ENCODE measurements at regions not wholly inside any gene's neighbourhood (a gene's known extent, or its start where the extent isn't known, plus 50 kb on each side); places are given as distances from the start of the nearest gene placed in this dataset.
"Not testable (repeated sequence)": the region's sequence is repeated elsewhere in the genome, so short reads cannot be mapped to it uniquely, and the experiment has no call there.

DNA sequence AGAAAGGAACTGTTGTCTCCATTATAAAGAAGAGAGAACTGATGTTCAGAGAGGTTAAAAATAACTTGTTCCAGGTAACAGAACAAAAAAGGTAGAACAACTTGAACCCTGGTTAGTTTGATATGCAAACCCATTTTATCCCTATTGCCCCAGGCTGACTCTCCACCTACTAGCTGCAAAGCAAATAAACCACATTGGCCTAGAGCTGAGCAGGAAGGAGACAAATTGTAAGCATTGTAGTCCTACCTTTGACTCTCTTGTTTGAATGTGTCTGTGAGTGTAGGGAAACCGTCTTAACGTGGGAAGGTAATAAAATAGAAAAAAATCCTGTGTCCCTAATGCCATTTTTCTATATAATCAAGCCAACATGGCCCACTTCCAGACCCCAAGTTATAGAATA, 126.4 kb downstream of the CCER1 start:
- peak; percentile 51 for DNase-seq

DNA sequence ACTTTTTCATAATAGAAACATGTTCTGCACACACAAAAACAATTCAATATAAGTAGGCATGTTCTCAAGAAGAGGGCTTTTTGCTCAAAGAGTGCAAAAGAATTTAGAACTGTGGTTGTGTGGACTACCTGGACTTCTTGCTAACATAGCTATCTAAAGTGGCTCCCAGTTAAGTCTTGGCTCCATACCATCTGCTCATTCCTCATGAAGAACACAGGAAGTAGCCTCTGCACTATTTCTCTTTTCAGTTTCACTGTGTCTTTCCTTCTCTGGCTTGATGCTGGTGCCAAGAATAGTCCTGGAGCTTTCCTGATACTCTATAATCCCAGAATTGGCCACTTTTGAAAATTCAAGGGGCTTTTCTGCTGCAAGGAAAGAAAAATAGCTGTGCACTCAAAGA, 127.4 kb downstream of the CCER1 start:
- DNase-seq, result no peak

DNA sequence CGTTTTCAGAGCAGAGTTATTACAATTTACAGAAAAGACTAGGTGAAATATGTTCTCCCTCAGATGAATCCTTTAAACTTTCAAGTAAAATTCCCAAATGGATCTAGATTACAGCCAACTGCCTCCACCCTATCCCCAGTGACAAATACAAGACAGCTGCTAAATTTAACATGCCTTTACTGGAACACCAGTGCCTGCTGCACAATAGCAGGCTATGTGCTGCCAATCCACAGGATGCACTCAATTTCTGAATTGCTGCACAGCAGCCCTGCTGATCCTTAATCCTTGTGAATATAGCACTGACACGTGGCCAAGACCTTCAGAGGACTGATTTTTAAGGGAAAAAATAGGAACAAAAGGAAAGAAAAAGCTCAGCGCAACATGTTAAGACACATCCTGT, 128.9 kb downstream of the CCER1 start:
- DNase-seq, result no peak

DNA sequence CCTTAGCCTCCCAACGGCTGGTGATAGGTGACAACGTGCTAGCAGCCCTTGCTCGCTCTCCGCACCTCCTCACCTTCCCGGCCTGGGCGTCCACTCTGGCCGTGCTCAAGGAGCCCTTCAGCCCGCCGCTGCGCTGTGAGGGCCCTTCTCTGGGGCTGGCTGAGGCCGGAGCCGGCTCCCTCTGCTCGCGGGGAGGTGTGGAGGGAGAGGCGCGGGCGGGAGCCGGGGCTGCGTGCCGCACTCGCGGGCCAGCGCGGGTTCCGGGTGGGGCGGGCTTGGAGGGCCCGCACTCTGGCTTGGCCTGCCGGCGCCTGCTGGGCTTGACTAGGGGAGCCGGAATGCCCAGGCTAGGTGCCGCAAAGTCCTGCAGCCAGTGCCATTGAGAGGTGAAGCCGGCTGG, 131.1 kb downstream of the CCER1 start:
- DNase-seq, result no peak

DNA sequence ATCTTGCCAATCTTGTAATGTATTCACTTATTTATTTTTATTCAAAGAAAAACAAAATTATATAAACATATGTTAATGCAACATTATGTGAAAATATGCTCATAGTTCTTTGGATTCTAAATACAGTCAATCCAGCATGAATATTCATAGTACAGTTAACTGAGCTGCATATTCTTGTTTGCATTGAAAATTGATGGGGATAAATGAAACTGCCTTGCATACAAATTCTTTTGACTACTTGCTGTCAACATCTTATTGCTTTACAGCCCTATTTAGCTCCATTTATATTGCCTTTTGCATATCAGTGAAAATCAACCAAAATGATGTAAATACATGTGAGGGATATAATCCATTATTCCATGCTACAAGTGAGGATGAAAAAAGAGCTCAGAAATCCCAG, 135.3 kb downstream of the CCER1 start:
- no peak for DNase-seq

DNA sequence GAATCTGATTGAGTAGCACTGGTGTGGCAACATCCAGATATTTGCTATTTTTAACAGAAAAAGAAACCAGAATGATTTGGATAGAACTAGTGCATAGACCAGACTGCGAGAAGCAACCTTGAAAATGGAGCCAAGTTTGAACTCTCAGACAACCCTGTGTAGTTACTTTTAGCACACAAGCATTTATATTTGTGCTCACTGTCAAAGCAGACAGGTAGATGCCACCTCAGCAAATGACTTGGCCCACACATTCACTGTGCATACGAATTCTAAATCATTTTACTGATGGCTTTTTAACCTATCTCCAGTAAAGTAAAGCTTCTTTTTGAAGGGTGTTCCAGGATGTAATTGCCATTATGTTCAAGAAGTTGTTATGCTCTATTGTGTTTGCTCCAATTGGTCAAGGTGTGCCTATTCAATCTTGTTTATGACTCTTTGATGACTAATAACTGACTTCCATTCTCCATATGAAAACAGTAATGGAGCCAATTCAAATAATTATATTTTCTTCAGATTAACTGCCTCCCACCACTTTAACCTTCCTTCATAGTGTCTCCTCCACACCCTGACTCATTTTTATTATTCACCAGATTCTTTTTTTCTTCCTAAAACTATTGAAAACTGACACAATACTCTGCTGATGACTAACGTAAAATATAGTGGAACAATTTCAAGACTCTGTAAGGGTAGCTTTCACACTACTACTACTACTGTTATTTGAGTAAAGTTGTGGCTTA, 138.5 kb downstream of the CCER1 start:
- DNase-seq, result no peak

DNA sequence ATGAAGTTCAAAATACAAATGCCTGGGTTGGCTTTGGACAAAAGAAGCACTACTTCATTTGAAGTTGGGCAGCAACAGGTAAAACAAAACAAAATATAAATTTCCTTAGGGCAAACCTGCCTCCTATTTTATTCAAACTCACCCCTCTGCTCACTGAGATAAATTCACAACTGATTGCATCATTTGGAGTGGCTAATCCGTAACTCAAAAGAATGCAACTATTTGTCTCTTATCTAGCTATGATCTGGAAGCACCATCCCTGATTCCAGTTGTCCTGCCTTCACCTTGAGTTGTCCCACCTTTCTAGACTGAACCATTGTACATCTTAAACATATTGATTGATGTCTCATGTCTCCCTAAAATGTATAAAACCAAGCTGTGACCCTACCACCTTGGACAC, 145.0 kb downstream of the CCER1 start:
- no peak for DNase-seq

DNA sequence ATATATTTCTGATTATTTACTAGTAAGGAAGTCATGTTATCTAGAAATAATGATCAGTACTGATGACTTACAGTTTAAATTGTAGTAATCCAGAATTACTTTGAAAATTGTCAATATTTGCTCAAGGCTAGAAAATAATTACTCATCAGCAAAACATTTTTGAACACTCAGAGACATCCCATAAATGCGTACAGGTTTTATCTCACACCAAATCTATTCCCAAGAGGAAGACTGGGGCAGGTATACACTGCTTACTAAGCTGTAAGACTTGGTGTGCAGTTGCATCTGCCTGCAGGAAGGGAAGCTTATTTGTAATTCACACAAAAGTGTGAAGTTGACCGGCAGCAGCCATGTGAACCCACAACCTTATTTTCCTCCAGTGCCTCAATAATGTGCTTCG, 146.4 kb downstream of the CCER1 start:
- DNase-seq, result no peak

DNA sequence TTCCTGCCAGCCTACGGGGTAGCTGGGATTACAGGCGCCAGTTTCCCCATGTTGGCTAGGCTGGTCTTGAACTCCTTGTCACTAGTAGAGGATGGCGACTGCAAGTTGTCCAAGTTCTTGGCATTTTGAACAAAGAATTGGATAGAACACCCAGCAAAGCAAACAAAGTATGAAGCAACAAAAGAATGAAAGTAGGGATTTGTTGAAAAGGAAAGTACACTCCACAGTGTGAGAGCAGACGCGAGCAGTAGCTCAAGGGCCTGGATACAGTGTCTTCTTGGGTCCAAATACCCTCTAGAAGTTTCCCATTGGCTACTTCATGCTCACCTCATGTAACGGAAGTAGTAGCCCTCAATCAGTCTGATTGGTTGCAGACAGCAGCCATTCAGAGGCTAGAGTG, 152.2 kb downstream of the CCER1 start:
- DNase-seq, result no peak

DNA sequence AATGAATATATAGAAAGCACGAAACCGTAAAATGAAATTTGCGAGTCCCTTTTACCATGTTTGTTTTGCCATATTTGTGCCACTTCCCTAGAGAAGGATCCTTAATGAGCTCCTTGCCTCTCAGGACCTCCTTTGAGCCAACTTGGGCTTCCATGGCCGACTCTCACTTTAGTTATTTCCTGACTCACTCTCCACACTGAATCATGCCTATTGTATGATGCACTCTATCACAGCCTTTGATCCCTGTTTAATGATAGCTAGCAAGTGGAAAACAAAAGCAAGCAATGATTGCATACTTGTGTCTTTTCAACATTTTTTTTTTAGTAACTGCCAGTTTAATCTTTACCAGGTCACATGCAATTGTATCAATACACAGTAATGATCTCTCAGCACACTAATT, 153.2 kb downstream of the CCER1 start:
- DNase-seq, result no peak

DNA sequence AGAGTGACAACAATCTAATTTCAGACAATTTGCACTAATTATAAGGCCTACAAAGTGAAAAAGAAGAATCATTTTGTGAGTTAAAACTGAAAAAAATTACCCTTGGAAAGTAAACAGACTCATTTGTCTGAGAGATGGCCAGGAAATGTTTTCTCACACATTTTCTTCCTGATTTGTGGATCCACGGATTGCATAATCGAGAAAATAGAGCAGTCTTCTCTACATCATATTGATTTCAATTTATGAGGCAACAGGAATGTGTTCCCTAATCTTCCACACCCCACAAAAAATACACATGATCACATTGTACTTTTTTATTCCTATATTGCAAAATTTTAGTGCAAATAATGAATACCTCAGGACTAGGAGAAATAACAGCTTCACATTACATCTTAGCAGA, 160.8 kb downstream of the CCER1 start:
- no peak for DNase-seq

DNA sequence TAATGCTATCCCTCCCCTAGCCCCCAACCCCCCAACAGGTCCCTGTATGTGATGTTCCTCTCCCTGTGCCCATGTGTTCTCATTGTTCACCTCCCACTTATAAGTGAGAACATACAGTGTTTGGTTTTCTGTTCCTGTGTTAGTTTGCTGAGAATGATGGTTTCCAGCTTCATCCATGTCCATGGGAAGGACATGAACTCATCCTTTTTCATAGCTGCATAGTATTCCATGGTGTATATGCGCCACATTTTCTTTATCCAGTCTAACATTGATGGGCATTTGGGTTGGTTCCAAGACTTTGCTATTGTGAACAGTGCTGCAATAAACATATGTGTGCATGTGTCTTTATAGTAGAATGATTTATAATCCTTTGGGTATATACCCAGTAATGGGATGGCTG, 162.3 kb downstream of the CCER1 start:
- not testable (repeated sequence) for DNase-seq

DNA sequence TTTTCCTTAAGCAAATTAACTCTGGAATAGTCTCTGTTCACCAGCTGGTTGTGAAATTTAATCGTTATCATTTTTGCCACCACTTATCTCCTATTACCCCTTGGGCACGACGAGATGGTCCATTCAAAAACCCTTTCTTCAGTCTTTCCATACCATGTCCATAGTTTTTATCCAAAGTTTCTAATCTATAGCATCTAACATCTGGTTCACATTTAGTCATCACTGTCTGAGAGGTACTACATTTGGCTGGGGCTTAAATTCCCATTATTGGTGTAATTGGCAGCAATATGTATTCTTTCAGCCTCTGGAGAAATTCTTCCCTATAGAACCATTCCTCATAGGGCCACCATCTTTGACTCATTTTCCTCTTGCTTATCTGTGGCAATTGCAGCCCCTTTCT, 163.5 kb downstream of the CCER1 start:
- DNase-seq, result no peak

DNA sequence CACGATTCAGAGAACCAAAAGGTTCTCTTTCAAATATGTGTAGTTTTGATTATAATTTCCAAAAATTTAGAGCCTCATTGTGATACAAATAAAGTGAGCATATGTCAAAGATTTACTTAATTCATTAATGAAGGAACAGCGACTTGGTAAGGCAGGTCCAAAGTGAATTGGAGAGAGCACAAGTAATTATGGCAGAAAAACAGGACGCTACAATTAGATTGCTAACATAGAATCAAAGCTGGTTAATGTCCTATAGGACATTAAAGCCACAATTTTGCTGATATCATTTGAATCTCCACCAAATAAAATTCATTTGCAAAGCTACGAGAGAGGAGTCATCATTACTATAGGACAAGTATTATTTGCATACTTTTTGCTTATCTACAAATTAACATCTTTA, 164.2 kb downstream of the CCER1 start:
- DNase-seq, result no peak

DNA sequence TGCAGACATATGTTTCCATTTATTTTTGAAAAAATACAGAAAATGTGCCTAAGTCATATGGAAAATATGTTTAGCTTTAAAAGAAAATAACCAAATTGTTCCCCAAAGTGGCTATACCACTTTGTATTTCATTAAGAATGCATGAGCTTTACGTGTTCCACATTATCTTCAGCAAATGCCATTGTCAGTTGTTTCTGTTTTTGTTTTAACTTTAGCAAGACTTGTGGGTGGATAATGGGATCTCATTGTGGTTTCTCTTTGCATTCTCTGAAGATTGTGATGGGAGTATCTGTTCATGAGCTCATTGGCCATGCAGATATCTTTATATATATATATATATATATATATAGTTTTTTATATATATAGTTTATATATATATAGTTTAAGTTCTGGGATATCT, 181.5 kb downstream of the CCER1 start:
- DNase-seq, result no peak

DNA sequence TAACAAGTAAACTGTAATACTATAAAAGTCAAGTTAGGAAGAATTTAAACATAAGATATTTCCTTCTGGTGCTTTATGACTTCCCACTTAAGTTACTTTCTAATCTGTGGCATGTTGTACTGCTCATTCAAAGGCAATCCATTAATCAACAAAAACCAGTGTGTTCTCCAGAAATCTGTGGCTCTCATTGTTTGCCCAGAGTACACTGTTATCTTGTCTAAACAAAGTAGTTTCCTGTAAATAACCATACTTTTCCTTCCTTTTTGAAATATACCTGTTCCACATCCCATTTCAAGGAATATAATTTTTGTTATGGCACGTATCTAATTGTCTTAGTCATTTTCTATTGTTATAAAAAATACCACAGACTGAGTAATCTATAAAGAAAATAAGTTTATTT, 184.1 kb downstream of the CCER1 start:
- no peak for DNase-seq

DNA sequence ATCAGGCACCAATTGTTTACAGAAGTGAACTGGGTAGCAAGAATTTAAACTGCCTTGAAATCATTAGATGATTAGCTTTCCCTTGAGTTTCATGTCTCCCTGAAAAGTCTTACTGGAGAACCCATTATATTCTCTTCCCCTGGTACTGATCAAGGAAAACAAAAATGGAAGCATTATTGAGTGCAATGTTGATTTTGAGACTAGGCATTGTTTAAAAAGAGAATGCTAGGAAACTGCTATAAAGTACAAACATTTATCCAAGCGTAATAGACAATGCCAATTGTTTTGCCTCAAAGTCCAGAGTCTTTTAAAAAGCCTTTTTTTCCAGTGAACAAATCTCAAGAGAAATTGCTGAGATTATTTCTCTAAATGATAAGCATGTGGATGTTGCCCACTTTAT, 197.0 kb downstream of the CCER1 start:
- no peak for DNase-seq

DNA sequence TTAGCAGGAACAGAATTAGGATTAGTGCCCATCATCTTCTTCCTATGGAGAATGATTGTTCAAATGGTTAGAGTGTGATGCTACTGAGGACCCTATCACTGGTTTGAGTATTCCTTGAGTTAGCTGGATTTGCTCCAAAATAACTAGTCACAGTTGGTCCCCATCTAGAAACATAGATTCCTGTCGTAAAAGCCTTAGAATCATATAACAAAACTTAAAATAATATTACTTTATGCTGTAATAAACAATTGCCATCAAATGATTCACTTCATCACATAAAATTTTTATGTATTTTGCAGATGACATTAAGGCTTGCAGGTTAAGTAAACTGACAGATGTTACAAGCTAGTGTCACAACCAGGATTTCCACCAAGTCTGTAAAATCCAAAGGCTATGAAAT, 209.8 kb downstream of the CCER1 start:
- no peak for DNase-seq

DNA sequence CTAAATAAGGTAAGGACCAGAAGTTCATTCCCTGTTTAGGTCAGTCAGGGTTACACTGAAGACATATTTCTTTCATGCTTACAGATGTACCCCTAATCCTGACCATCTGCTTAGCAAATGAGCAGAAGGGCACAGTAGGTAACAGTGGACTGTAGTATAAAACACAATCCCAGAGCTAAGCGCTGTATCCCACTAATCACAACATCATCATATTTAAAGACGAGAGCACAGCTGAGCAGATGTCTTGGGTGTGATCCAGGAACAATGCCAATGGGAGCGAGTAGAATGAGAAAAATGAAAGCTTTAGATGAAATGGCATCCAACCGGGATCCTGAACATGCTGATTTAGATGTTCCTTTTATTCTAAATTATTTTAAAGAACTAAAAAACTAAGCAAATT, 213.4 kb downstream of the CCER1 start:
- DNase-seq, result no peak

DNA sequence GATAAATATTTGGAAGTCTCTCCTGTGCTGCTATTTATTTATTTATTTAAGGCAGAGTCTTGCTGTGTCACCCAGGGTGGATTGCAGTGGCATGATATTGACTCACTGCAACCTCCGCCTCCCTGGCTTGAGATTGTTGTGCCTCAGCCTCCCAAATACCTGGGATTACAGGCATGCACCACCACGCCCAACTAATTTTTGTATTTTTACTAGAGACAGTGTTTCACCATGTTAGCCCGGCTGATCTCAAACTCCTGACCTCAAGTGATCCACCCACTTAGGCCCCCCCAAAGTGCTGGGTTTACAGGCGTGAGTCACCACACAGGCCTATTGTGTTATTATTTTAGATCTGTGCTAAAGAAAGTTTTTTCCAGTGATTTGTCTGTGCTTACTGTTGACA, 225.2 kb downstream of the CCER1 start:
- no peak for DNase-seq

DNA sequence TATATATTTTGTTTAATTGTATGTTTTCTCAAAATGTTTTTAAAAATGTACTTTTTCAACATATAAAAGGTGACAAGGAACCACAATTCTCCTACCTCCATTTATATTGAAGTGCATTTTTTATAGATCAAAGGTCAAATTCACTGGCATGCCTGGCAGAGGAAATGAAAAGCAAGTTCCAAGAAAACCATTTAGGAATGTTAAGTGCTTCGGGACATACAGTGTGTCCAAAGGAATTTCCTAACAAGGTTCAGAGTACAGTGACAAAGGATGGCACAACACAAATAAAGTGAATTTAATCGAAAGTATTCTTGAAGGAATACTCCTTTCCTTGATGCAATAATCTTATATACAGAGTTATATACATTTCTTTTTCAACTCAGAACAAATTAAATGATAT, 242.3 kb downstream of the CCER1 start:
- no peak for DNase-seq

DNA sequence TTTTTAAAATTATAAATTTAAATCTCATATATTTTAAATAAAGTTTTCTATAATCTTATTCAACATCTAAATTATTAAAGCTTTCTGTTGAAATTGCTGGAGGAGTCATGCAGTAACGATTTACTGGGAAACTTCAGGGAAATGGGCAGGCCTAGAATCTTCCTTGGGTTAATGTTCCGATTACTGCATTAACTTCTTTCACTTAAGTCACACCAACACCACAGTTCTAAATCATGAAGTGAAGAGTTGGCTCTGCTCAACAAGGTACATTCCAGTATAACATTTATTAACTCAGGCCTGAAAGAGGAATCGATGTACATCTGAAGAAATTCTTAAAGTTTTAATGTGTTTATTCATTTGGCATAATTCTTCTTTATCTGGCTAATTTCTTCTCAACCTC, 244.3 kb downstream of the CCER1 start:
- DNase-seq, result no peak

DNA sequence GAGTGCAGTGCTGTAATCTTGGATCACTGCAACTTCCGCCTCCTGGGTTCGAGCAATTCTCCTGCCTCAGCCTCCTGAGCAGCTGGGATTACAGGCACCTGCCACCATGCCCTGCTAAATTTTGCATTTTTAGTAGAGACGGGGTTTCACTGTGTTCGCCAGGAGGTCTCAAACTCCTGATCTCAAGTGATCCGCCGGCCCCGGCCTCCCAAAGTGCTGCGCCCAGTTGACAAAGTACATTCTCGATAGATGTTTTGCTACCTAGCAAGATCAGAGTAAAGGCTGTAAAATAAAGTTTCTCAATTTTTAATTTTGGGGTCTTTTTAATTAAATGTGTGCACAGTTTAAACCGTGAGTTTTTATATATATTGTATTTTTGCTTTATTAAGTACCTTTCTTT, 248.9 kb downstream of the CCER1 start:
- DNase-seq, result no peak

DNA sequence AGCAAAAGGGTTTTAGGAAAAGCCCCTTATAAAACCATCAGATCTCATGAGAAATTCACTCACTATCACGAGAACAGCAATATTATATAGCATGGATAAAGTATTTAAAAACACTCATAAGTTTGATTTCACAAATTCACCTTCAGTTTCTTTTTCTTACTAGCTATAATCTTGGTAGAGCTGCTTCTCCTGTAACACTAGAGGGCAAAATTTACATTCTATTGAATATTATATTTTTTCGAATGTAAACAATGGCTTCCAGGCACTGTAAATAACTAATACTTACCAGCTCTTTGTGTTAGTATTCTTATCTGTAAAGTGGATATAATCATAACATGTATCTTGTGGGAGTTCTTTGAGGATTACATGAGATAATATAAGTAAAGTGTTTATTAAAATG, 259.6 kb downstream of the CCER1 start:
- DNase-seq, result no peak

DNA sequence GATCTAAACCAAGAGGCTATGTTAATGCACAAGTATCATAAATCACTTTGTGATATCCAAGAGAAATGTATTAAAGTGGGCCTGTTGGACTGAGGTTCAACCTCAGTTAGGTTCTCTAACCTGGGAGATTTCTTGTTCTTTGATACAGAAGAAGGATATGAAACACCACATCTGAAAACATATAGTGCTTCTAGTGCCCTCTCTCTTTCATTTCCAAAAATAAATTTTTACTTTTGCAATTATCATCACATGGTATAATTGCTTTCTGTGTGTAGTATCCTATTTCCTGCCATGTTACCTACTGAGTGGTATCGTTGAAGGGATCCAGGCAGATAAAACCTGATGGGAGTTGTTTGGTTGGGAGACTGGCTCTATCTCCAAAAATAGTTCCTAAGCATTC, 264.9 kb downstream of the CCER1 start:
- DNase-seq, result no peak

DNA sequence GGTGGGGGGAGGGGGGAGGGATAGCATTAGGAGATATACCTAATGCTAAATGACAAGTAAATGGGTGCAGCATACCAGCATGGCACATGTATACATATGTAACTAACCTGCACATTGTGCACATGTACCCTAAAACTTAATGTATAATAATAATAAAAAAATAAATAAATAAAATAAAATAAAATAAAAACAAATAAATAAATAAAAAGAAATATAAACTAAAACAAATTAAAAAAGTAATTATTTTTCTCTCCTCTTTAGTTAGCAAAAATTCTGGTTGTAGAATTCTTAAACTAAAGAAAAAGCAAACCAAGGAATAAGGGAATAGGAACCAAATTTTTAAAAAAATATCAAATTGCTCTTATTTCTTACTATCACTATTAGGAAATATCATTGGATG, 267.3 kb downstream of the CCER1 start:
- not testable (repeated sequence) for DNase-seq

Measured in NCI-H345 (cell line).